ENCODE measurements at regions not wholly inside any gene's neighbourhood (a gene's known extent, or its start where the extent isn't known, plus 50 kb on each side); places are given as distances from the start of the nearest gene placed in this dataset.

DNA sequence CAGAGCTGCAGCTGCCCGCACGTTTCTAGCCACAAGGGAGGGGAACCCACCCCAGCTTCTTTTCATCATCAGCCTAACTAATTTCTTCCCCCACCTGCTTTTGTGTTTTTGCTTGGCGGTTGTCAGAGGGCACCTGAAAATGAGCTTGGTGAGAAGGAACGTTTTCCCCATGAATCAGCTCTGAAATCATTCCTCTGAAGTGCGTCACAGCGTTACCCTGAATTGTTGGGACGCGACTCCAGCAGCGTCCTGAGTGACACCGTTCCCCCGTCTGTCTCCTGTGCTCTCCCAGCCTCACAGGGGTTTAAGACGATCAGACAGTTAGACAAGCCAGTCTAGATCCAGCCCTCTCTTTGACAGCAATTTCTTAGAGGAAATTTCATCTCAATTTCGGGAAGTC, 722.9 kb upstream of the EEF2KMT start:
- no peaks in the 10 kb centered on the region for H3K27me3 Mint-ChIP-seq (ENCODE audit: low read depth)
- no peak overlapping the region for H3K4me3 Mint-ChIP-seq
- peaks cover 0 to 2% of the 10 kb centered on the region in 2 donors for H3K9me3 Mint-ChIP-seq
- no peak for DNase-seq
- no peak overlapping the region for H3K27ac Mint-ChIP-seq
- ATAC-seq (replicated peaks in 1 of 2): no peak
- H3K36me3 Mint-ChIP-seq (ENCODE audit: insufficient read depth in 2 of 2): no peaks in the 10 kb centered on the region
- H3K4me1 Mint-ChIP-seq (ENCODE audit: low read depth): no peaks in the 10 kb centered on the region

DNA sequence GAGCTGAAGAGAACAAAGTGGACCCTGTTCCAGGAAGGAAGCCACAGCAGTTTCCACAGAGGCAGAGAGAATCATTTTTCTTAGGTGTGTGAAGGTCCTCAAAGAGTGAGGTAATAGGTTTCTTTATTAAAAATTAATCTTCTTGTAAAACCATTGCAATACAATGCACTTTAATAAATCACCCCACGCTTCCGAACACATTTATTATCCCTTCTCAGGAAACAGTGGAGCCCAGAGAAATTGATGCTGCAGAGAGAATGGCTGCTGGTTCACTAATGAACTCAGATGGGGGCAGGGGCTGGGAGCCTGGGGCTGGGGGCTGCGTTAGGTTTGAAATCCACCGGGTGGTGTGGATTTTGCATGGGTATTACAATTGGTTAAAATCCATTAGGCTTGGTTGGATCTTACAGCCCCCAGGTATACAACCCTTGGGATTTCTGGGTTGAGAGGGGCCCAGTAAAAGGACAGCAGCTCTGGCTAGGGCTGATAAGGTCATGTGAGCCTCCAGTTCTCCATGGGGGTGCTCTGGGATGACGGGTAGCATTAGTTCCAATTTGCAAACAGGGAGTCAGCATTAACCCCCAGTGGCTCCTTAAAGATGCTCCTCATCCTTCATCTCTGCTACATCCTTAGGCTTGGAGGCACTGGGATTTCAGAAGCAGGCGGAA, 718.1 kb upstream of the EEF2KMT start:
- Mint-ChIP-seq H3K27ac (no peak overlapping the region), H3K9me3 (peaks cover 4 to 6% of the 10 kb centered on the region in 2 donors), H3K4me3 (no peak overlapping the region), H3K27me3 (ENCODE audit: low read depth) (no peaks in the 10 kb centered on the region), H3K4me1 (ENCODE audit: low read depth) (no peaks in the 10 kb centered on the region), H3K36me3 (ENCODE audit: insufficient read depth in 2 of 2) (no peaks in the 10 kb centered on the region)
- no peak for DNase-seq
- no peak for ATAC-seq (replicated peaks in 1 of 2)

DNA sequence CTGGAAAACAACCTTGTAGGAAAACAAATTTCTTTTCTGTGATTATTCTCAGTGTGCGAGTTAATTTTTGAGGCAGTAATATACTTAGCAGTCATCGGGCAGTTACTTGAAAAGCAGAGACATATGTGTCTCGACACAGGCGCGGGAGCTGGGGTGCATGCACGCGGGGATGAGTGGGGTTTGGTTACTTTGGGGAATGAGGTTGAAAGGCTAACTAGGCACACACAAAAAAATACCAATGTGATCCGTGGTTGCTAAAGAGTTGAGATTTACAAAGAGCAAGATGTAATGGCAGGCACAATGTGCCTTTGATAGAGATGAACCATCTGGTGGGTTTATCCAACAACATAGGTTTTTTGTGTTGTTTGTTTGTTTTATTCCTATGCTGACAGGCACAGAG, 703.8 kb upstream of the EEF2KMT start:
- Mint-ChIP-seq H3K9me3 (peaks cover 11 to 14% of the 10 kb centered on the region in 2 donors), H3K4me3 (no peak overlapping the region), H3K36me3 (ENCODE audit: insufficient read depth in 2 of 2) (peaks cover 0 to 2% of the 10 kb centered on the region in 2 donors), H3K4me1 (ENCODE audit: low read depth) (no peaks in the 10 kb centered on the region), H3K27ac (no peak overlapping the region), H3K27me3 (ENCODE audit: low read depth) (no peaks in the 10 kb centered on the region)
- DNase-seq (no peak), ATAC-seq (replicated peaks in 1 of 2) (no peak)

DNA sequence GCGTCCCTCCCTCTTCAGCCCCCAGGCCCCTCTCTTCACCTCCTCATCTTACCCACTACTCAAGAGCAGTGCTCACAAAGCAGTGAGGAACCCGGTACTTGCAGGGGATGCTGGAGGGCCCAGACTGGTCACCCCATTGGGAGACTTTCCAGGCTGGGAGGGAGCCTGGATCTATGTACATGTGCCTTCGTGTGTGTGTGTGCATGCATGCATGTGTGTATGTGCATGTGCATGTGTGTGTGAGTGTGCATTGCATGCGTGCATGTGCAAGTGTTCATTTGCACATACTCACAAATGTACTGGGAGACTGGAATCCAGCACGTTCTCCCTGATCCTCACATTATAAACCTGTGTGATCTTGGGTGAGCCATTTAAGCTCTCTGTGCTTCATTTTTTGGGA, 696.0 kb upstream of the EEF2KMT start:
- ATAC-seq (replicated peaks in 1 of 2): no peak
- Mint-ChIP-seq H3K36me3 (ENCODE audit: insufficient read depth in 2 of 2) (no peaks in the 10 kb centered on the region), H3K27me3 (ENCODE audit: low read depth) (no peaks in the 10 kb centered on the region), H3K4me1 (ENCODE audit: low read depth) (no peaks in the 10 kb centered on the region), H3K27ac (no peak overlapping the region), H3K4me3 (no peak overlapping the region), H3K9me3 (peaks cover 6 to 8% of the 10 kb centered on the region in 2 donors)
- no peak for DNase-seq

DNA sequence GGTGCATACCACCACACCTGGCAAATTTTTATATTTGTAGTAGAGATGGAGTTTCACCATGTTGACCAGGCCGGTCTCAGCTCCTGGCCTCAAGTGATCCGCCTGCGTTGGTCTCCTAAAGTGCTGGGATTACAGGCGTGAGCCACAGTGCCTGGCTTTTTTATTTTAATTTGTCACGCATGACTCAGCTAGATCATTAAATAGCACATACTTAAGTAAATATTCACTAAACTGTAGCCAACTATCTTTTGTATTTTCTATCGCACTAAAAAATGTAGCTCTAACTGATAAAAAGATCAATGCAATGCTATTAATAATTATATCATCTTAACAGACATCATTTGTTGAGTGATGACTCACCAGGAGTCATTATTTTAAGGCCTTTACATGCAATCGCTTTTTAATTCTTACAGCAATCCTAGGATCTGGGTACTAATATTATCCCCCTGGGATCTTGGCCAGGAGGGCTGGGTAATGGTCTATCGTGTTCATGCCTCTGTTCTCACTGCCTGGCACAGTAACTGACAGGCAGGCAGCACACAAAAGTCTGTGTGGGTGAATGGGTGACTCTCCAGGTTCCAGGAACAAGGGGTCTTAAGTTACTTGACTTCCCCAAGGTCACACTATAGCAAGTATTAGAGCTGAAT, 693.5 kb upstream of the EEF2KMT start:
- Mint-ChIP-seq H3K4me1 (ENCODE audit: low read depth) (no peaks in the 10 kb centered on the region), H3K27me3 (ENCODE audit: low read depth) (no peaks in the 10 kb centered on the region), H3K36me3 (ENCODE audit: insufficient read depth in 2 of 2) (no peaks in the 10 kb centered on the region), H3K9me3 (peaks cover 4 to 10% of the 10 kb centered on the region in 2 donors), H3K4me3 (no peak overlapping the region), H3K27ac (no peak overlapping the region)
- no peak for ATAC-seq (replicated peaks in 1 of 2)
- DNase-seq: no peak

DNA sequence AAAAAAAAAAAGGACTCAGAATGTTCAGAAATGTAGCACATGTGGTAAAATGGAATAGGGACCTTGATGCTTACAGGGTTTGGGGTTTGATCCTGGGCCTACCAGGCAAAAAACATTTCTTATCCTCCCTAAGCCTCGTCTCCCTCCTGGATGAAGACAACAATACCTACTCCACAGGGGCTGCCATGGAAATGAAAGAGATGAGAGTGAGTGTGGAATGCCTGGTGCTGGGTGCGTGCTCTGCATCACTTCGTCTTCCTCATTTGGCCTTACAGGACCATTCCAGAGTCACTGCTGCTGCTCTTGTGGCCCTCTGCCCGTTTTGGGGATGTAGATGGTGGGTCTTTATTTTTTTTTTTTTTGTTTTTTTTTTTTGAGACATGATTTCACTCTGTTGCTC, 692.9 kb upstream of the EEF2KMT start:
- no peak overlapping the region for H3K4me3 Mint-ChIP-seq
- H3K4me1 Mint-ChIP-seq (ENCODE audit: low read depth): no peaks in the 10 kb centered on the region
- ATAC-seq (replicated peaks in 1 of 2) (no peak), DNase-seq (no peak)
- H3K9me3 Mint-ChIP-seq: peaks cover 2 to 9% of the 10 kb centered on the region in 2 donors
- no peaks in the 10 kb centered on the region for H3K36me3 Mint-ChIP-seq (ENCODE audit: insufficient read depth in 2 of 2)
- H3K27me3 Mint-ChIP-seq (ENCODE audit: low read depth): no peaks in the 10 kb centered on the region
- H3K27ac Mint-ChIP-seq: no peak overlapping the region

DNA sequence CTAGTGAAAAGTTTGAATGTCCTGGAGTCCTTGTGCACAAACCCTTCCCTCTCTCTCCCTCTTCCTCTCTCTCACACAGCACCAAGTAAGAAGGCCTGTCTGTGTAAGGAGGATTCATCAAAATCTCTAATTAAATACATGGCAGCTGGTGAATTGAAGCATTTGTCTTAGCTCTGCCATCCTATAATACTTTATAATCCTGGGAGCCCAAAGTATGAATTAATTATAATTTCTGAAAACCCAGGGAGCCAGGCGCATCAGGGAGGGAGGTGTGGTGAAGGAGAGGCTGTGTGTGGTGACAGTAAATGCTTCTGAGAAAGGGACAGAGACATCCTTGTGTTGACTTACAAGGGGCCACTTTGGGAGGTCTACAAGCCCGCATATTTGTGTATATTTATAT, 691.4 kb upstream of the EEF2KMT start:
- Mint-ChIP-seq H3K9me3 (peaks cover 2 to 8% of the 10 kb centered on the region in 2 donors), H3K4me3 (no peak overlapping the region), H3K36me3 (ENCODE audit: insufficient read depth in 2 of 2) (no peaks in the 10 kb centered on the region), H3K27me3 (ENCODE audit: low read depth) (no peaks in the 10 kb centered on the region), H3K4me1 (ENCODE audit: low read depth) (no peaks in the 10 kb centered on the region), H3K27ac (no peak overlapping the region)
- no peak for DNase-seq
- no peak for ATAC-seq (replicated peaks in 1 of 2)

DNA sequence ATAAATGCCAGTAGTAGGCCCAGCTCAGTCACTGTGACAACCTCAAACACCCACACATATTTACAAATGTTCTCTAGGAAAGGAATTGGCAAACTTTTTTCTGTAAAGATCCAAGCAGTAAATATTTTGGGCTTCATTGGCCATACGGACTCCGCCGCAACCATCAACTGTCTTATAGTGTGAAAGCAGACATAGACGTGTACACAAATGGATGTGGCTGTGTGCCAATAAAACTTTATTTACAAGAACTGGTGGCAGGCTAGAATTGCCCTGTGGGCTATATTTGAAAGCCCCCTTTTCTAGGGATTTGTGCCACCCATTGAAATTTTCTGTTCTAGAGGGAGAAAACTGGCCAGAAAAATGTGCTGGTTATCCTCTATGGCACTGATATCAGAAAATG, 683.8 kb upstream of the EEF2KMT start:
- no peak overlapping the region for H3K4me3 Mint-ChIP-seq
- no peaks in the 10 kb centered on the region for H3K27me3 Mint-ChIP-seq (ENCODE audit: low read depth)
- DNase-seq (no peak), ATAC-seq (replicated peaks in 1 of 2) (no peak)
- H3K4me1 Mint-ChIP-seq (ENCODE audit: low read depth): no peaks in the 10 kb centered on the region
- H3K36me3 Mint-ChIP-seq (ENCODE audit: insufficient read depth in 2 of 2): peaks cover 0 to 1% of the 10 kb centered on the region in 2 donors
- H3K27ac Mint-ChIP-seq: no peak overlapping the region
- peaks cover 5 to 7% of the 10 kb centered on the region in 2 donors for H3K9me3 Mint-ChIP-seq

DNA sequence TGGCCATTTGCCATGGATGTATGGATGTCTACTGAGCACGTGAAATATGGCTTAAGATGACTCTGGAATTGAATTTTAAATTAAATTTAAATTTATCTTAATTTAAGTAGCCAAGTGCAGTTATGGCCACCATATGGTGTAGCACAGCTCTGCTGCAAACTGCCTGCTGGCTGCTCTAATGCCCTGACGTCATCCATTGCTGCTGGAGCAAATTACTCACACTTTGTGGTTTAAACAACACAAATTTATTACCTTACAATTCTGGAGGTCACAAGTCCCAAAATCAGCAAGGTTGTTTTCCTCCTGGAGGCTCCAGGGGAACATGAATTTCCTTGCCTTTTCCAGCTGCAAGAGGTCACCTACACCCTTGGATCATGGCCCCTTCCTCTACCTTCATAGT, 679.3 kb upstream of the EEF2KMT start:
- Mint-ChIP-seq H3K4me3 (no peak overlapping the region), H3K27me3 (ENCODE audit: low read depth) (no peaks in the 10 kb centered on the region)

DNA sequence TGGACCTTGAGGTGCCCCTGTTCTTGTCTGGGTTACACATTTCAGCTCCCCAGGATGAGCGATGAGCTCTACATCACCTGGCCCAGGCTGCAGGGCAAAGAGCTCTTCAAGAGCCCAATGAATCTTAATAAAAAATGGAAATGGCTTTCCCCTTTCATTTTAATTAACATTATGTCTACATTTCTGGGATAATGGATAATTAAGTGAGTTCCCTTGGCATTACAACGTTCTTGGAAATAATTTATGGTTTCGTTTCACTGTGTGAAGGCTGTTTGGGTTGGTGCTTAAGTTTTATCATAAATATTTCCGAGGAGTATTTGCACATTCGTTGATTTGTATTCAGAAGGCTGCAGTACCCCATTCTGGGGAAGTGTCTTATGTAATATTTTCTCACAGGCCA, 678.3 kb upstream of the EEF2KMT start:
- Mint-ChIP-seq H3K27me3 (ENCODE audit: low read depth) (no peaks in the 10 kb centered on the region), H3K27ac (no peak overlapping the region)

More for the DNA sequence above, 679.3 kb upstream of the EEF2KMT start:
- ATAC-seq (replicated peaks in 1 of 2): no peak
- Mint-ChIP-seq H3K4me1 (ENCODE audit: low read depth) (no peaks in the 10 kb centered on the region), H3K27ac (no peak overlapping the region), H3K9me3 (peaks cover 2 to 15% of the 10 kb centered on the region in 2 donors), H3K36me3 (ENCODE audit: insufficient read depth in 2 of 2) (peaks cover 0 to 1% of the 10 kb centered on the region in 2 donors)
- no peak for DNase-seq

DNA sequence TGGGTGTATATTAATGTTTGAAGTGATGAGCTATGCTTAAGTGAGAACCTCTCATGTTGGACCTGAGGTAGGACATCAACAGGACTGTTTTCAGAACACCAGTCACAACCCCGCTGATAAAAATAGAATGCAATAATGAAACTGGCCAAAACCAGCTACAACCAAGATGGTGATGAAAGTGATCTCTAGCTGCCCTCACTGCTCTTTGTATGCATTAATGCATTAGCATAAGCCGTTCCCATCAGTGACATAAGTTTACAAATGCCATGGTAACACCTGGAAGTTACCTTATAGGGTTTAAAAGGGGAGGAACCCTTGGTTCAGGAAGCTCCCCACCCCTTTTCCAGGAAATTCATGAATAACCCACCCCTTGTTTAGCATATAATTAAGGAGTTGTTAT, 672.5 kb upstream of the EEF2KMT start:
- Mint-ChIP-seq H3K9me3 (peaks cover 0 to 13% of the 10 kb centered on the region in 2 donors), H3K4me1 (ENCODE audit: low read depth) (no peaks in the 10 kb centered on the region), H3K4me3 (no peak overlapping the region), H3K27me3 (ENCODE audit: low read depth) (no peaks in the 10 kb centered on the region), H3K36me3 (ENCODE audit: insufficient read depth in 2 of 2) (peaks cover 0 to 1% of the 10 kb centered on the region in 2 donors), H3K27ac (no peak overlapping the region)
- DNase-seq: no peak
- ATAC-seq (replicated peaks in 1 of 2): no peak

More for the DNA sequence above, 678.3 kb upstream of the EEF2KMT start:
- Mint-ChIP-seq H3K36me3 (ENCODE audit: insufficient read depth in 2 of 2) (peaks cover 0 to 1% of the 10 kb centered on the region in 2 donors), H3K4me1 (ENCODE audit: low read depth) (no peaks in the 10 kb centered on the region), H3K9me3 (peaks cover 2 to 15% of the 10 kb centered on the region in 2 donors), H3K4me3 (no peak overlapping the region)
- DNase-seq (no peak), ATAC-seq (replicated peaks in 1 of 2) (no peak)

DNA sequence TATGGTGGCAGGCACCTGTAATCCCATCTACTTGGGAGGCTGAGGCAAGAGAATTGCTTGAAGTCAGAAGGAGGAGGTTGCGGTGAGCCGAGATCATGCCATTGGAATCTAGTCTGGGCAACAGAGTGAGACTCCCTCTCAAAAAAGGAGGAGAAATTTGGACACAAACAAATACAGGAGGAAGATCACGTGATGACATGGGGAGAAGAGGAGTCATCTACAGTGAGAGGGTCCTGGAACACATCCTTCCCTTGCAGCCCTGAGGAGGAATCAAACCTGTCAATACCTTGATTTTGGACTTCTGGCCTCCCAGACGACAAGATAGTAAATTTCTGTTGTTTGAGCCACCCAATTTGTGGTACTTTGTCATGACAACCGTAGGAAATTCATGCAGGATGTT, 671.9 kb upstream of the EEF2KMT start:
- Mint-ChIP-seq H3K4me3 (no peak overlapping the region), H3K9me3 (peaks cover 0 to 13% of the 10 kb centered on the region in 2 donors), H3K27ac (no peak overlapping the region), H3K4me1 (ENCODE audit: low read depth) (no peaks in the 10 kb centered on the region), H3K36me3 (ENCODE audit: insufficient read depth in 2 of 2) (peaks cover 0 to 1% of the 10 kb centered on the region in 2 donors), H3K27me3 (ENCODE audit: low read depth) (no peaks in the 10 kb centered on the region)
- DNase-seq (no peak), ATAC-seq (replicated peaks in 1 of 2) (no peak)

DNA sequence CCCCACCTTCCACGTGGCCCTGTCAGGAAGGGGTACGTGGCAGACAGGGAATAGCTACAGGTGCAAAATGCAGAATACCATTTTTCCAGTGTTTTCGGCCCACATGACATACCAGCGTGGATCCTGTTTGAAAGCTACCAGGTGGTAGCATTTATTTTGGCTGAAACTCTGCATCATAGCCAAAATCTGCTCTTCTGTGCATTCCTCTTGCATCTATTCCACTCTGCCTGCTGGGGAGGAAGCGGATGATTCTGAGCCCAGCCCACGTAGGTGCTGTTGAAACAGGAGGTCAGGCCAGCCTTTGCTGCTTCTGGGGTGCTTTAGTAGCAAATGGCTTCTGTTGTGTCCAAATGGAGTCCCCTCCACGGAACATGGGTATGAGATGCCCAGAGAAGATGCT, 670.9 kb upstream of the EEF2KMT start:
- no peak overlapping the region for H3K27ac Mint-ChIP-seq
- peaks cover 0 to 1% of the 10 kb centered on the region in 2 donors for H3K36me3 Mint-ChIP-seq (ENCODE audit: insufficient read depth in 2 of 2)
- H3K4me3 Mint-ChIP-seq: no peak overlapping the region
- H3K9me3 Mint-ChIP-seq: peaks cover 0 to 11% of the 10 kb centered on the region in 2 donors
- ATAC-seq (replicated peaks in 1 of 2) (no peak), DNase-seq (no peak)
- H3K27me3 Mint-ChIP-seq (ENCODE audit: low read depth): no peaks in the 10 kb centered on the region
- no peaks in the 10 kb centered on the region for H3K4me1 Mint-ChIP-seq (ENCODE audit: low read depth)

DNA sequence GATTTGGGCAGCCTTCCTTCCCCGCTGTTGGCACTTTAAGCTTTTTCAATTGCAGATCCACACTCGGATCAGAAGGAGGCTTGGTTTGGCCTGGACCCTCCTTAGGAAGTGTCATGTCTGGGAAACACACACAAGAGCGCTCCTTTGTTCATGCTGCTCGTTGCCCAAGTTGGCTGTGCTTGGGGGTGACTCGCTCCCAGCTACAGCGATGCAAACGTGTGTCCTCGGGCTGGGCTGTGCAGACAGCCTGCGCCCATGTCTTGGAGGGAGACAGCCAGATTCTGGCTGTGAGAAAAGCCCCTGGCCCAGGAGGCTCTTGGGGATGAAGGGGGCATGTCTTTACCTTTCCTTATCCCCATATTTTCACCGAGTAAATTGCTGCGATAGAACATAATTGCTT, 665.6 kb upstream of the EEF2KMT start:
- no peak for DNase-seq
- Mint-ChIP-seq H3K4me3 (no peak overlapping the region), H3K27ac (no peak overlapping the region), H3K27me3 (ENCODE audit: low read depth) (no peaks in the 10 kb centered on the region), H3K9me3 (peaks cover 3 to 12% of the 10 kb centered on the region in 2 donors), H3K36me3 (ENCODE audit: insufficient read depth in 2 of 2) (no peaks in the 10 kb centered on the region), H3K4me1 (ENCODE audit: low read depth) (no peaks in the 10 kb centered on the region)
- ATAC-seq (replicated peaks in 1 of 2): no peak
